ENCODE measurements at regions not wholly inside any gene's neighbourhood (a gene's known extent, or its start where the extent isn't known, plus 50 kb on each side); places are given as distances from the start of the nearest gene placed in this dataset.

- intact Hi-C loops (cut with DNase I), result no loop called here
- no peak for ATAC-seq
- Histone ChIP-seq H3K27ac (no peak overlapping the region), H3K4me1 (no peaks in the 10 kb centered on the region), H3K27me3 (no peaks in the 10 kb centered on the region), H3K4me3 (no peak overlapping the region), H3K36me3 (no peaks in the 10 kb centered on the region), H3K9me3 (no peaks in the 10 kb centered on the region)
- DNase-seq, result no peak
- TF ChIP-seq POLR2A (IDR thresholded peaks at IDR 0.05), result no peak
- TF ChIP-seq, protein P1, sequence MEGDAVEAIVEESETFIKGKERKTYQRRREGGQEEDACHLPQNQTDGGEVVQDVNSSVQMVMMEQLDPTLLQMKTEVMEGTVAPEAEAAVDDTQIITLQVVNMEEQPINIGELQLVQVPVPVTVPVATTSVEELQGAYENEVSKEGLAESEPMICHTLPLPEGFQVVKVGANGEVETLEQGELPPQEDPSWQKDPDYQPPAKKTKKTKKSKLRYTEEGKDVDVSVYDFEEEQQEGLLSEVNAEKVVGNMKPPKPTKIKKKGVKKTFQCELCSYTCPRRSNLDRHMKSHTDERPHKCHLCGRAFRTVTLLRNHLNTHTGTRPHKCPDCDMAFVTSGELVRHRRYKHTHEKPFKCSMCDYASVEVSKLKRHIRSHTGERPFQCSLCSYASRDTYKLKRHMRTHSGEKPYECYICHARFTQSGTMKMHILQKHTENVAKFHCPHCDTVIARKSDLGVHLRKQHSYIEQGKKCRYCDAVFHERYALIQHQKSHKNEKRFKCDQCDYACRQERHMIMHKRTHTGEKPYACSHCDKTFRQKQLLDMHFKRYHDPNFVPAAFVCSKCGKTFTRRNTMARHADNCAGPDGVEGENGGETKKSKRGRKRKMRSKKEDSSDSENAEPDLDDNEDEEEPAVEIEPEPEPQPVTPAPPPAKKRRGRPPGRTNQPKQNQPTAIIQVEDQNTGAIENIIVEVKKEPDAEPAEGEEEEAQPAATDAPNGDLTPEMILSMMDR (IDR thresholded peaks at IDR 0.05), result no peak
- 87 to 92% (median 88%) methylated on average over 4 to 9 of the region's 9 CpGs for WGBS, 4 donors
These were observed 166.8 kb upstream of the POU3F3 start for GRCh38 chr2:104687147-104687546.

DNA sequence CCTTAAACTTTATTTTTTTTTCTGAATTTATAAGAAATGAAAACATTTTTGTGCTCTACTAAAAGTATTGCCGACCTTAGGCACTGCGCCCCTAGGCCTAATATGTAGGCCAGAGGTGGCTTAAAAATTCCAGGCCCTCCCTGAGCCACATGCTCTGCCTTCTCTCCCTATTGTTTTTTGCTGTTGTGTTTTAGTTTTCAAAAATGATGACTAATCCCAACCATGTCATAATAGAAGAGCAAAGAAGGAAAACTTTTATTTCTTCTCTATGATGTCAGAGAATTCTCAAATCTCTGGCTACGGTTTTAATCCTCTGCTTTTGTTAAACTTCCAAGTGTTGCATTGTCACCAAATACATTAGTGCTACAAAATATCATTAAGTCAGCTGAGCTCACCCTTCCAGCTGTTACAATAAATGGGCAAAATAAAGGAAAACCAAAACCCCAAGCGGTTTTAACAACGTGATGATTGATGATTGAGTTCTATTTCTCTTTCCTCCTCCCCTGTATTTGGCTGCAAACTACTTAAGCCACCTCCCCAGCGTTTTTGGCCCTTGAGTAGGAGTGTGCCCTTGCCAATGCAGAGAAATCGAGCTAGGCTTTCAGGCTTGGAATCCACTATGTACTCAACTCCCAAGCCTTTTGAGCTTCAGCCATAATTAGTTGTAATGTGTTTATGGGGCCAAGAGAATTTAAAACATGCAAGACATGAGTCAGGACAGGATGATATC lies 163.5 kb upstream of the POU3F3 start:
- no peak overlapping the region for H3K4me3 ChIP-seq
- no peaks in the 10 kb centered on the region for H3K36me3 ChIP-seq
- intact Hi-C loops (cut with DNase I), result no loop called here
- H3K27me3 ChIP-seq, result no peaks in the 10 kb centered on the region
- WGBS, 4 donors, result 75 to 81% (median 77%) methylated on average over 7 of the region's 7 CpGs
- TF ChIP-seq, protein P1 (IDR thresholded peaks at IDR 0.05), result no peak
- no peak for TF ChIP-seq POLR2A (IDR thresholded peaks at IDR 0.05)
- H3K9me3 ChIP-seq, result no peaks in the 10 kb centered on the region
- DNase-seq (no peak), ATAC-seq (no peak)
- H3K4me1 ChIP-seq, result no peaks in the 10 kb centered on the region
- H3K27ac ChIP-seq, result no peak overlapping the region

DNA sequence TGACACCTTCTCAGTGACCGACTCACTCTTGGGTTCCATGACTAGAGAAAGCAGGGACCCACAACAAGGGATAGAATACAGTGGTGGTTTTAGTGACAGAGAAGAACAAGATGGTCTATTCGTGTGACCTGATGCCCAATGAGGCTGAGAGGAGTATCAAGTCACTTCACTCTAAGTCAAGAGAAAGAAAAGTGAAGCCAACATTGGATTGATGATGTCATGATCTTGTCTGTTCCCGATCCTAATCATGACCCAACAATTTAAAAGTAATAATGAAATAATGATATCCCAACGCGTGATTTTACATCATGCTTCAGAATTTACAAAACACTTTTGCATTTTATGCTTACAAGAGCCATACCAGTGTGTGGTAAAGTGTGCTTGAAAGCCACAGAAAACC lies 155.6 kb upstream of the POU3F3 start:
- no peaks in the 10 kb centered on the region for H3K36me3 ChIP-seq
- H3K9me3 ChIP-seq, result no peaks in the 10 kb centered on the region
- no peak for DNase-seq
- no peak for ATAC-seq
- TF ChIP-seq, protein P1 (IDR thresholded peaks at IDR 0.05), result no peak
- TF ChIP-seq POLR2A (IDR thresholded peaks at IDR 0.05), result no peak
- 76 to 87% (median 81%) methylated on average over 5 of the region's 5 CpGs for WGBS, 4 donors
- H3K27ac ChIP-seq, result no peak overlapping the region
- intact Hi-C loops (cut with DNase I), result no loop called here
- no peaks in the 10 kb centered on the region for H3K4me1 ChIP-seq
- peaks cover 0 to 8% (median 0%) of the 10 kb centered on the region in 9 donors for H3K27me3 ChIP-seq
- no peak overlapping the region for H3K4me3 ChIP-seq

GRCh38 chr2:104701411-104701911 lies 152.5 kb upstream of the POU3F3 start:
- no peak for DNase-seq
- TF ChIP-seq, protein P1 (IDR thresholded peaks at IDR 0.05), result no peak
- TF ChIP-seq POLR2A (IDR thresholded peaks at IDR 0.05), result no peak
- 83 to 86% (median 85%) methylated on average over 19 of the region's 19 CpGs for WGBS, 4 donors
- Histone ChIP-seq H3K27me3 (peaks cover 0 to 8% (median 0%) of the 10 kb centered on the region in 9 donors), H3K27ac (no peak overlapping the region), H3K9me3 (no peaks in the 10 kb centered on the region), H3K4me1 (no peaks in the 10 kb centered on the region), H3K36me3 (no peaks in the 10 kb centered on the region), H3K4me3 (no peak overlapping the region)
- no peak for ATAC-seq
- intact Hi-C loops (cut with DNase I), result no loop called here
